ENCODE measurements at regions not wholly inside any gene's neighbourhood (a gene's known extent, or its start where the extent isn't known, plus 50 kb on each side); places are given as distances from the start of the nearest gene placed in this dataset.

DNA sequence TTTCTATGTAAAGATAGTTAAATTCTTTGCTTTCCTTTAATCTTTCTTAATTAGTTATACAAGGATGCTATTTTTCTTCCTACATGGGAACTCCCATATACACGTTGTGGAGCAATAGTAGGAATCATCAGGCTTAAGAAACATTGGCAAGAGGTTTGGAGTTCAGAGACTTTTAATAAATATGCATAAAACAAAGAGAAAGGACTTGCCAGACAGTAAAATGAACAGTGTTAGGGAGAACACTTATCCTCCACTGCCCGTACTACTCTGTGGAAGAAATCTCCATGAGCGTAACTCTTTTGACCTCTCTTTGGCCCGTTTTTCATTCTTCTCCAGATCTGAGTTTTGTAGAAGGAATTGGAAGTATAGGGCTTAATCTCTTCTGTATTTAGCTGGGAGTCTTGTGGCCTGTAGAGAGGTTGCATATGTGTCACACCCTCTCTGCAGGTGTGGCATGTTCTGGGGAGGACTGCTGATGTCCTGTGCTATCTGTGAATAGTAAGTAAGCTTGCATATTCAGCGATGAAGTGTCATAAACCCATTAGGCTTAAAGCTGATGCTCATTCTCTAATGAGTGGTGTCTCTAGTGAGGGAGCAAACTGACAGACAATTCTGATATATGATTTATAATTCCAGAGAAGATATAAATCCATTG lies 455.4 kb upstream of the FAR2 start:
- Histone ChIP-seq H3K4me3 (ENCODE audit: low read length) (no peak overlapping the region), H3K9ac (ENCODE audit: low read length) (no peak overlapping the region), H3K36me3 (ENCODE audit: control insufficient read depth, insufficient read depth, low read length, severe bottlenecking) (no peaks in the 10 kb centered on the region), H3K4me1 (ENCODE audit: control insufficient read depth, insufficient read depth, low read length) (peaks cover 15% of the 10 kb centered on the region), H3K9me3 (ENCODE audit: control insufficient read depth, low read length) (no peaks in the 10 kb centered on the region), H3K27me3 (replicated peaks; ENCODE audit: control insufficient read depth, insufficient read depth, low read length) (no peaks in the 10 kb centered on the region)
- no peak for DNase-seq (ENCODE audit: low read depth)

DNA sequence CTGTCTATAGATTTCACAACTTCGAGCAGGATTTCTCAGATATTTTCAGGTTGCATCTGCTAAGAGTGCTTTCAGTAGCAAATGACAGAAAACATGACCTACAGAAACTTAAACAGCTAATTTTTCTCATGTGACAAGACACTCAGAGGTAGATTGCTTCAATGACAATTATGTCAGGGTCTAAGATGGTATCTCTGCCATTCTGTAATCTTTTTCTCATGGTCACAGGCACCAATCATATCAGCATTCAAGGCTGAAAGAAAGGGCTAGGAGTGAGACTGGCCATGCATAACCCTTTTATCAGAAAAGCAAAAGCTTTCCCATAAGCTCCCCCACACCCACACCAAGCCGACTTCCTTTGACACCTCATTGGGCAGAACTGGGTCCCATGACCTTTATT lies 450.5 kb upstream of the FAR2 start:
- Histone ChIP-seq H3K4me3 (ENCODE audit: low read length) (no peak overlapping the region), H3K27me3 (replicated peaks; ENCODE audit: control insufficient read depth, insufficient read depth, low read length) (no peaks in the 10 kb centered on the region)

GRCh38 chr12:28699029-28699428 lies 450.0 kb upstream of the FAR2 start:
- Histone ChIP-seq H3K36me3 (ENCODE audit: control insufficient read depth, insufficient read depth, low read length, severe bottlenecking) (no peaks in the 10 kb centered on the region), H3K9me3 (ENCODE audit: control insufficient read depth, low read length) (peaks cover 14% of the 10 kb centered on the region), H3K4me3 (ENCODE audit: low read length) (no peak overlapping the region), H3K4me1 (ENCODE audit: control insufficient read depth, insufficient read depth, low read length) (no peaks in the 10 kb centered on the region), H3K27me3 (replicated peaks; ENCODE audit: control insufficient read depth, insufficient read depth, low read length) (no peaks in the 10 kb centered on the region), H3K9ac (ENCODE audit: low read length) (no peak overlapping the region)
- no peak for DNase-seq (ENCODE audit: low read depth)

More for the DNA sequence above, 450.5 kb upstream of the FAR2 start:
- peaks cover 10% of the 10 kb centered on the region for H3K9me3 ChIP-seq (ENCODE audit: control insufficient read depth, low read length)
- no peaks in the 10 kb centered on the region for H3K4me1 ChIP-seq (ENCODE audit: control insufficient read depth, insufficient read depth, low read length)
- no peaks in the 10 kb centered on the region for H3K36me3 ChIP-seq (ENCODE audit: control insufficient read depth, insufficient read depth, low read length, severe bottlenecking)
- H3K9ac ChIP-seq (ENCODE audit: low read length), result no peak overlapping the region
- no peak for DNase-seq (ENCODE audit: low read depth)

- H3K9ac ChIP-seq (ENCODE audit: low read length), result no peak overlapping the region
- no peak overlapping the region for H3K4me3 ChIP-seq (ENCODE audit: low read length)
- H3K36me3 ChIP-seq (ENCODE audit: control insufficient read depth, insufficient read depth, low read length, severe bottlenecking), result no peaks in the 10 kb centered on the region
- no peak for DNase-seq (ENCODE audit: low read depth)
- H3K9me3 ChIP-seq (ENCODE audit: control insufficient read depth, low read length), result peaks cover 18% of the 10 kb centered on the region
- H3K27me3 ChIP-seq (replicated peaks; ENCODE audit: control insufficient read depth, insufficient read depth, low read length), result no peaks in the 10 kb centered on the region
- H3K4me1 ChIP-seq (ENCODE audit: control insufficient read depth, insufficient read depth, low read length), result no peaks in the 10 kb centered on the region
These were observed 448.9 kb upstream of the FAR2 start for GRCh38 chr12:28700161-28700560.

GRCh38 chr12:28704477-28705169 lies 444.5 kb upstream of the FAR2 start:
- no peaks in the 10 kb centered on the region for H3K36me3 ChIP-seq (ENCODE audit: control insufficient read depth, insufficient read depth, low read length, severe bottlenecking)
- peaks cover 18% of the 10 kb centered on the region for H3K9me3 ChIP-seq (ENCODE audit: control insufficient read depth, low read length)
- peaks cover 9% of the 10 kb centered on the region for H3K4me1 ChIP-seq (ENCODE audit: control insufficient read depth, insufficient read depth, low read length)
- H3K4me3 ChIP-seq (ENCODE audit: low read length), result no peak overlapping the region
- no peaks in the 10 kb centered on the region for H3K27me3 ChIP-seq (replicated peaks; ENCODE audit: control insufficient read depth, insufficient read depth, low read length)
- H3K9ac ChIP-seq (ENCODE audit: low read length), result no peak overlapping the region
- peak; percentile 19 for DNase-seq (ENCODE audit: low read depth)

- Histone ChIP-seq H3K36me3 (ENCODE audit: control insufficient read depth, insufficient read depth, low read length, severe bottlenecking) (no peaks in the 10 kb centered on the region), H3K4me1 (ENCODE audit: control insufficient read depth, insufficient read depth, low read length) (peaks cover 19% of the 10 kb centered on the region), H3K9ac (ENCODE audit: low read length) (no peak overlapping the region), H3K27me3 (replicated peaks; ENCODE audit: control insufficient read depth, insufficient read depth, low read length) (no peaks in the 10 kb centered on the region), H3K9me3 (ENCODE audit: control insufficient read depth, low read length) (peaks cover 4% of the 10 kb centered on the region), H3K4me3 (ENCODE audit: low read length) (no peak overlapping the region)
- DNase-seq (ENCODE audit: low read depth), result peak; percentile 88
These were observed 440.1 kb upstream of the FAR2 start for GRCh38 chr12:28708918-28709371.

DNA sequence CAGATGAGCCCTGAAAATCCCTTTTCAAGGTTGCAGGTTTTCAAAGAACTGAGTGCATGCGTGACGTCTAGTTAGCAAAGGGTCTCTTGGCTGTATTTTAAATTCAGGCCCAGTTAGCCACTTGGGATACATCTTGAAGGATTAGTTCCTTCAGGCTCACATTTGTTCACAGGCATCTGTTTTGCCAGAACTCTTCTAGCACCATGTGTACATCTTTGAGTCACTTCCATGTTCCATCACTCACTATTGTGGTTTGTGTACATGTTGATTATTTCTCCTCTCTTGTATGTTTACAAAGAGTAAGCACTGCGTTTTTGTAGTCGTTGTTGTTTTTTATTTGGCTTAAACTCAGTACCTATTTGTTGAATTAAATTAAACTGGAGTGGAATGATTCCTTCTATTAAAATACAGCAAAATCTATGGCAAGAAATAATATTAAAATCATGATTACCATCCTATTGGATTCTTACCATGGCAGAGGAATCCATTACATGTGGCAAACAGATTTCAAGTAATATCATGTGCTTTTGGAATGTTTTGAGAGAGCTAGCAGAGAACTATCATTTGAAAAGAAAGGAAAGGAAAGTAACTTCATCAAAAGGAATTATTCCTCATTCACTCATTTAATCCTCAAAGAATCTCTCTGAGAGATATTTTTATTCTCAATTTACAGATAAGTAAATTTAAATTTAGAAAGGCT lies 438.9 kb upstream of the FAR2 start:
- no peak overlapping the region for H3K9ac ChIP-seq (ENCODE audit: low read length)
- H3K4me1 ChIP-seq (ENCODE audit: control insufficient read depth, insufficient read depth, low read length), result peaks cover 19% of the 10 kb centered on the region
- H3K4me3 ChIP-seq (ENCODE audit: low read length), result no peak overlapping the region
- H3K27me3 ChIP-seq (replicated peaks; ENCODE audit: control insufficient read depth, insufficient read depth, low read length), result no peaks in the 10 kb centered on the region
- no peaks in the 10 kb centered on the region for H3K36me3 ChIP-seq (ENCODE audit: control insufficient read depth, insufficient read depth, low read length, severe bottlenecking)
- DNase-seq (ENCODE audit: low read depth), result peak; percentile 22
- H3K9me3 ChIP-seq (ENCODE audit: control insufficient read depth, low read length), result no peaks in the 10 kb centered on the region

DNA sequence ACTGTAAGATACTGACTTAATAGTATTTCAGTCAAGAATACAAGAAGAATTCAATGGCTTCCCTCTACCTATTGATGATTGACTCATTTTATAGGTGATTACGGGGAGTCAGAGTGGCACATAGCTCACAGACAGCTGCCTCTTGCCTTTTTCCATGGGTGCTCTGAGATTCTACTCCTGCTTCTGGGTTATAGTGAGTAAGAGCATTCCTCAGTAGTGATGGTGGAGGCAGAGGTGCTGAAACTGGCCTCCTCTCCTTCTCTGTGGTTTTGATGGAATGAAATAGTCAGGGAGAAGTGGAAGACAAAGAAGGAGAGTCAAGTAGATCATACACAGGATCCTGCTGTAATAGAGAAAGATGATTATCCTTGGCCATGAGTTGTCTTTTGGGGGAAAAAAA lies 438.2 kb upstream of the FAR2 start:
- Histone ChIP-seq H3K9me3 (ENCODE audit: control insufficient read depth, low read length) (no peaks in the 10 kb centered on the region), H3K4me3 (ENCODE audit: low read length) (no peak overlapping the region), H3K9ac (ENCODE audit: low read length) (no peak overlapping the region), H3K27me3 (replicated peaks; ENCODE audit: control insufficient read depth, insufficient read depth, low read length) (no peaks in the 10 kb centered on the region), H3K4me1 (ENCODE audit: control insufficient read depth, insufficient read depth, low read length) (peaks cover 19% of the 10 kb centered on the region), H3K36me3 (ENCODE audit: control insufficient read depth, insufficient read depth, low read length, severe bottlenecking) (no peaks in the 10 kb centered on the region)
- DNase-seq (ENCODE audit: low read depth), result peak; percentile 78

DNA sequence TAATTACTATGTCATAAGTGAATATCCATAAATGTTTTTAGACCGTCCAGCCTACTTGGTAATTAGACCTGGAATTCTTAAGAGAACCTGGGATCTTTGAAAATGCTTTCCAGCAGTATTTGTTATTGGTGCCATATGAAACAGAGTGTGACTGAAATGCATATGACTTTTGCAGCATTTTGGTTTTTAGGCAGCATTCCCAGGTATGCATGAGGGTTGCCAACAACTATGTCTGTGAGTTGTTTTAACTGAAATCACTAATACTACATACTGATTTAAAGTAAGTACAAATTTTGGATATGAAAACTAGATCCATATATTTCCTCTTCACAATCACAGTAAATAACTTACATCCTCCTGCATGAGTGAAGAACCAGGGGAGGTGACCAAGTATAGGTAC lies 437.7 kb upstream of the FAR2 start:
- Histone ChIP-seq H3K27me3 (replicated peaks; ENCODE audit: control insufficient read depth, insufficient read depth, low read length) (no peaks in the 10 kb centered on the region), H3K9me3 (ENCODE audit: control insufficient read depth, low read length) (no peaks in the 10 kb centered on the region), H3K4me1 (ENCODE audit: control insufficient read depth, insufficient read depth, low read length) (peaks cover 19% of the 10 kb centered on the region), H3K4me3 (ENCODE audit: low read length) (no peak overlapping the region), H3K36me3 (ENCODE audit: control insufficient read depth, insufficient read depth, low read length, severe bottlenecking) (no peaks in the 10 kb centered on the region), H3K9ac (ENCODE audit: low read length) (no peak overlapping the region)
- no peak for DNase-seq (ENCODE audit: low read depth)

GRCh38 chr12:28742791-28743190 lies 406.3 kb upstream of the FAR2 start:
- H3K4me1 ChIP-seq (ENCODE audit: control insufficient read depth, insufficient read depth, low read length), result peaks cover 2% of the 10 kb centered on the region
- peak; percentile 35 for DNase-seq (ENCODE audit: low read depth)
- no peak overlapping the region for H3K9ac ChIP-seq (ENCODE audit: low read length)
- no peak overlapping the region for H3K4me3 ChIP-seq (ENCODE audit: low read length)
- H3K27me3 ChIP-seq (replicated peaks; ENCODE audit: control insufficient read depth, insufficient read depth, low read length), result no peaks in the 10 kb centered on the region
- no peaks in the 10 kb centered on the region for H3K9me3 ChIP-seq (ENCODE audit: control insufficient read depth, low read length)
- no peaks in the 10 kb centered on the region for H3K36me3 ChIP-seq (ENCODE audit: control insufficient read depth, insufficient read depth, low read length, severe bottlenecking)

DNA sequence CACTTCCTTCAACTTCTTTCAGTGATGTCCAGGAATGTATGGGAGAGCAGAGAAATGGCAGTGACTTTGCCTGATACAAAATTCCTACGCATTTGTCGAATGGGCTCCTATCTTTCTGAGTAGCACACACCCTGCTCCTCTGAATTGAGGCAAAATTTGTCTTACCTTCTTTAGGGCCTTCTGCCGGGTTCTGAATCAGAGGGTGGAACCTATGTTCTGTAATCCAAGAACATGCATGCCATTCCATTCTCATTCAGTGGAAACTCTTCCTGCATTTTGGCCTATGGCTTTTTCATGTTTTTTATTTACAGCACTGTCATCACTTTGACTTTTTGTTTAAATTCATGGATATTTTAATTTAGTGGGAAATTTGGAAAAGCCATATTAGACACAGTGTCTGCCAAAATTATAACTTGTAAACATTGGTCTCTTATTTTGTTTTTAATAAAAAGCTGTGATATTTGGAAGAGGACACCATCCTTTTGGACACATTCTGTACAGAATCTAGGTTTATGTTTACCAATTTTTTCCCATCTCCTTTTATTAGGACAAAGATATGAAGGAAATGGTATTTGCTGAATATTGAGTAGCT lies 402.2 kb upstream of the FAR2 start:
- no peak overlapping the region for H3K9ac ChIP-seq (ENCODE audit: low read length)
- no peaks in the 10 kb centered on the region for H3K36me3 ChIP-seq (ENCODE audit: control insufficient read depth, insufficient read depth, low read length, severe bottlenecking)
- H3K27me3 ChIP-seq (replicated peaks; ENCODE audit: control insufficient read depth, insufficient read depth, low read length), result no peaks in the 10 kb centered on the region
- H3K4me3 ChIP-seq (ENCODE audit: low read length), result no peak overlapping the region
- DNase-seq (ENCODE audit: low read depth), result peak; percentile 16
- H3K9me3 ChIP-seq (ENCODE audit: control insufficient read depth, low read length), result no peaks in the 10 kb centered on the region
- H3K4me1 ChIP-seq (ENCODE audit: control insufficient read depth, insufficient read depth, low read length), result peaks cover 6% of the 10 kb centered on the region

All from adipocyte (in vitro differentiated cells).